NCI-H1092 treated with DMSO at 0.1 percent for 48 hours (cell line): ENCODE measurements at regions not wholly inside any gene's neighbourhood (a gene's known extent, or its start where the extent isn't known, plus 50 kb on each side); places are given as distances from the start of the nearest gene placed in this dataset.

Experiments used
- DNase-seq: peaks from one replicate; lab custom pipeline; 2025; lab: John Stamatoyannopoulos, UW

- DNase-seq, result no peak
These were observed 126.1 kb upstream of the FOXF1 start for GRCh38 chr16:86384263-86384649.

DNA sequence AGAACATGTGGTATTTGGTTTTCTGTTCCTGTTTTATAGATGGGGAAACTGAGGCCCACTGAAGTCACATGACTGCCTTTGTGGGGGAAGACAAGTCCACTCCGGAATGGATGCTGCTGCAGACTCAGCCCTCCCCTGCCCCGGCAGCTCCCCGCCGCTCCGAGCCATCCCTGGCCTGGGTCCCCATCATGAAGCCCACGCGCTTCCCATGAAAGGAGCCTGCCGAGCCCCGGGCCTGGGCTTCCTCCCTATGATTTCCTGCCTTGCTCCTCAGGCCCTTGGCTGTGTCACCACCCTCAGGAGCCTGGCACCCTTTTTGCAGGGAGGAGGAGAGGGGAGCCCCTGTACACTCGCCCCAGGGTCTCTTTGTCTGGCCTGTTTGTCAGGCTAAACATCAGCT lies 125.3 kb upstream of the FOXF1 start:
- DNase-seq, result no peak

DNA sequence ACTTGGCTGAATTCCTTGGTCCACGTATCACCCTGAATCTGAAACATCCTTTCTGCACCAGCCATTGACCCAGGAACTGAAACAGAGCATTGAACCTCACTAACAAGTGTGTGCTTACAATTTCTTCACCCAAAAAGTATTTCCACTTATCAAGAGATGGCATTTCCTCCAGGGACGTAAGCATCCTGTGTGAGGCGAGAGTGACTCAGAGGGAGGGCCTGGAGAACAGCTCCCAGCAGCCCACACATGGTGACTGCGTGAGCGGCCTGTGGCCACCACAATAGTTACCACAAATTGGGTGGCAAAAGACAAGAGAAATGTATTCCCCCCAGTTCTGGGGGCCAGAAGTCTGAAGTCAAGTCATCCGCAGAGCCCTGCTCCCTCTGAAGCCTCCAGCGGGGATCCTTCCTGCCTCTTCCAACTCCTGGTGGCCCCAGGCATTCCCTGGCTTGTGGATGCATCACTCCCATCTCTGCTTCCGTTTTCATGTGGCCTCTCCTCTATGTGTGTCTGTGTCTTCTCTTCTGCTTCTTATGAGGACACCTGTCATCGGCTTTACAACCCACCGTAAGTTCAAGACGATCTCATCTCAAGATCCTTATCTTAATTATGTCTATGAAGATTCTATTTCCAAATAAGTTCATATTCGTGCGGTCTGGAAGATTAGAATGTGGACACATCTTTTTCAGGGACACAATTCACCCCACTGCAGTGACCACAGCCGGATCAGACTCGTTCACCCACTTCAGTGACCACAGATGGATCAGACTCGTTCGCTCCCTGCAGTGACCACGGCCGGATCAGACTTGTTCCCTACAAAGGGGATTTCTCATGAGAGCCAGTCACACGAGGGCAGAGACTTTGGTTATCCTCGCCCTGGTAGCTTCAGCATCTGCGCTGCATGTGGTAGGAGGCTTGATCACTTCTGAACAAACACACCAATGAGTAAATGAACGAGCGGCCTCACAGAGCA lies 122.6 kb upstream of the FOXF1 start:
- no peak for DNase-seq

- no peak for DNase-seq
These were observed 121.4 kb upstream of the FOXF1 start for GRCh38 chr16:86388976-86389375.

DNA sequence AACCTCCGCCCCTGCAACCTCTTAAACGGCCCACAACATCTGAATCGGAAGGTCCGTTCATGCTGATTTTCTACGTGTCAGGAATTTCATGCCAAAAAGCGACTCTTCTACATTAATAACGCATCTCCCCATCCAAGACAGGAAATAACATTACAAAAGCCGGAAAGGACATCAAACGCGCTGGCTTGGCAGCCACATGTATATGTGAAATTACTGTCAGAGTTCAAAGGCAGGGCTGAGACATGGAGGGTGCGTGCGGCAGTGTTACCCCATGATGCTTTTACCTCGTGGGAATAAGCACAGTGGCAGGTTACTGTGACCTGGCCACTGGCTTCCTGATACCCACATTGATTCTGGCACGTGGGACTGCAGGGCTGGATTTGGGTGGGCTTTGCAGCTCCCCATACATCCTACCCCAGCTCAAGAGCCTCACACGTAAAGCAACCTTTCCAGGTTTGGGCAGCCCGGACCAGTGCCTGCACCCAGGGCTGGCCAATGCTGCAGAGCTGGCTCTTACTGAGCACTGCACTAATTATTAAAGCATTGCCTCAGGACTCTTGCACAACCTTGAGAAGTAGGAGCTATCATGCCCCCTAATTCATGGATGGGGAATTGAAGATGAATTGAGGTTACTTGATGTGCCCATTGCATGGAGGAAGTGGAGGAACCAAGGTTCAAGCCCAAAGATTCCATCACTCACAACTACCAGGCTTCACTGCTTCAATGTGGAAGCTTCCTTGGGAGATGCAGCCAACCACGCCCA lies 120.6 kb upstream of the FOXF1 start:
- DNase-seq, result no peak

- no peak for DNase-seq
These were observed 120.0 kb upstream of the FOXF1 start for GRCh38 chr16:86390335-86390734.

GRCh38 chr16:86391486-86391885 lies 118.8 kb upstream of the FOXF1 start:
- no peak for DNase-seq

GRCh38 chr16:86391984-86392383 lies 118.3 kb upstream of the FOXF1 start:
- DNase-seq, result no peak

DNA sequence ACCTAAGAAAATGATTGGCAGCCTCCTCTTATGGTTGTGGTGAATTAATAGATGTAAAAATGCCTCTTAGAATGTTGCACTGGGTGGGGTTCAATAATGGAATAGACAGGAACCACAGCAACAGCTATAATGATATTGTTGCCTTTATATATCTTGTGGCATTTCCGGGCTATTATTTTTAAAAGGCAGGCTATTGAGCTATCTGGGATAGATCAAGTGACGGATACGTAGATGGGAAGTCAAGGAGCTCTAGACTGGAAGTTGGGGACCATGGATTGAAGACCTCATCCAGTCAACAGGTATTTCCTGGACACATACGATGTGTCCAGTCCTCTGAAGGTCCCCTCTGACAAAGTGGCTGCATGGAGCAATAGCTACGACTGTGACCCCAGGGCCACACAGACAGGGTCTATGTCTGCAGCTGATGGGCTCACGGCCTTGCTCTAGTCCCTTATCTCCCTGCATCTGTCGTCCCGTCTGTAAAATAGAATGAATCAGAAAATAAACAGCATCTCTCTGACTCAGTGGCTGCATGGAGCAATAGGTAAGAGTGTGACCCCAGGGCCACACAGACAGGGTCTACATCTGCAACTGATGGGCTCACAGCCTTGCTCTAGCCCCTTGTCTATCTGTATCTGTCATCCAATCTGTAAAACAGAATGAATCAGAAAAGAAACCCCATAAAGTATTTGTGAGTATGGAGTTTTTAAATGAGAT lies 117.7 kb upstream of the FOXF1 start:
- DNase-seq, result no peak

DNA sequence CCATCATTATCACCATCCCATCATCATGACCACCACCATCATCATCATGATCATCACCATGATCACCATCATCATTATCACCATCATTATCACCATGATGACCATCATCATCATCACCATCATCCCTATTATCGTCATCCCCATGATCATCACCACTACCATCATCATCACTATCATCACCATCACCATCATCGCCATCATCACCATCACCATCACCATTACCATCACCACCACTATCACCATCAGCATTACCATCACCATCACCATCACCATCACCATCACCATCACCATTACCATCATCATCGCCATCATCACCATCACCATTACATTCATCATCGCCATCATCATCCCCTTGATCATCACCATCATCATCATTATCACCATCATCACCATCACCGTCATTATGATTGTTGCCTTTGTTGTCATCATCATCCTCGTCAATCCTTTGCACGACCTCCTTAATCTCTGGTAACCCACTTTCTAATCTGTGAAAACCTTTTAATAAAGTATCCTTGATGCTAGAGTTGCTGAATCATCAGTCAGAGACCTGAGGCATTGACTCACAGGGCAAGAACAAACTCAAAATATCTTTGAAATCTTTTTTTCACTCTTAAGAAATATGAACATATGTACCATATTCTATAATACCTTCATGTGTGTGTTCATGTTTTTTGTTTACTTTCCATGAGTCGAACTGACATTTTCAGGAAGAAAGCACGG lies 116.3 kb upstream of the FOXF1 start:
- no peak for DNase-seq

GRCh38 chr16:86395477-86395876 lies 114.8 kb upstream of the FOXF1 start:
- DNase-seq, result no peak

- no peak for DNase-seq
These were observed 113.9 kb upstream of the FOXF1 start for GRCh38 chr16:86396422-86396821.

- no peak for DNase-seq
These were observed 113.4 kb upstream of the FOXF1 start for GRCh38 chr16:86396901-86397311.

- DNase-seq, result no peak
These were observed 112.1 kb upstream of the FOXF1 start for GRCh38 chr16:86398201-86398600.

DNA sequence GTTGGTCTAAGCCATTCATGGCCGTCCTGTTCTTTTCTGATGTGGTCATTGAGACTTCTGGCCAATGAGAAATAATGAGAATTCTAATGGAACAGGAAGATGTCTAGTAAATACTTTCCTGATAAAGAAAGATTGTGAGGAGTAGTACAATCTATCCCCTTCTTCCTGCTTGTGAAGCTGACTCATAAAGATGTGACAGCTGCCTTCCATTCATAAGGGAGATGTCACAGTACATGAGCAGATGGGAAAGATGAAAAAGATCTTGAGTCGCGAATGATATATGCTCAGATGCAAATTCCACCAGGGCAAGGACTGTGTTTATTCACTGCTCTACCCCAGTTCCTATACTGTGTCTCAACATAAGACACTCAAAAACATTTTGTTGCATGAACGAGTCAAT lies 111.7 kb upstream of the FOXF1 start:
- DNase-seq, result no peak

- DNase-seq, result no peak
These were observed 109.2 kb upstream of the FOXF1 start for GRCh38 chr16:86401126-86401525.

DNA sequence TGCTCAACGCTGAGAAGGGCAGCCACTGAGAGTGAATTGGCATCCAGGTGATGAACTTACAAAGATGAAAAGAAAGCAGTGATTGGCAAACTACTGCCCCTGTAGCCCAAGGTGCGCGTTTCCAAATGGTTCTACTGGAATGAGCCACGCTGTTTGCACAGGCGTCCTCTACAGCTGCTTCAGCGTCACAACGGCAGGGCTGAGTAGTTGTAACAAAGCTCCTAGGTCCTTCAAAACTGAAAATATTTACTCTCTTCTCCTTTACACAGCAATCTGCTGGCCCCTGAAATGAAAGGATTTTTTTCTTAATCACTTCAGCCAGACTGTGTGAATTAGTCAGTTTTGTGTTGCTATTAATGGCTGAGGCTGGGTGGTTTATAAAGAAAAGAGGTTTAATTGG lies 107.2 kb upstream of the FOXF1 start:
- no peak for DNase-seq

DNA sequence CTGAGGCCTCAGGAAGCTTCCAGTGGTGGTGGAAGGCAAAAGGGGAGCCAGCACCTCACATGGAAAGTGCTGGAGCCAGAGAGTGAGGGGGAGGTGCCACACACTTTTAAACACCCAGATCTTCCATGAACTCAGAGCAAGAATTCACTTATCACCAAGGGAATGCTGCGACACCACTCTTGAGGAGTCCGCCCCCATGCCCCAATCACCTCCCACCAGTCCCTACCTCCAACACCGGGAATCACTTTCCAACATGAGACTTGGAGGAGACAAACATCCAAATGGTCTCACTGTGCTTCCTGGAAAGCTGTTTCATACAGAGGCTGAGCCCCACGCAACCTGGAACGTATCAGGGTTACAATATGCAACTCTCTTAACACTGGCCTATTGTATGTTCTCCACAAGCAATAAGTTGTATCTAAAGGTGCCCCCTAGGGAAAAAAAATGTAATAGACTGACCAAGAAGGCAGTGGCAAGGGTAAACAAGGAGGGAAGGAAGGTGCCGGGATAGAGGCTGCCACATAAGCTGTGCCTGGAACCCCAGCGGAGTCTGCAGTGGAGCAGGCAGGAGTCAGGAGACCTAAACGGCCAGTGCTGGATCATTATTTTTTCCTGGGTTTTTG lies 106.7 kb upstream of the FOXF1 start:
- DNase-seq, result no peak

GRCh38 chr16:86404678-86405077 lies 105.6 kb upstream of the FOXF1 start:
- no peak for DNase-seq

DNA sequence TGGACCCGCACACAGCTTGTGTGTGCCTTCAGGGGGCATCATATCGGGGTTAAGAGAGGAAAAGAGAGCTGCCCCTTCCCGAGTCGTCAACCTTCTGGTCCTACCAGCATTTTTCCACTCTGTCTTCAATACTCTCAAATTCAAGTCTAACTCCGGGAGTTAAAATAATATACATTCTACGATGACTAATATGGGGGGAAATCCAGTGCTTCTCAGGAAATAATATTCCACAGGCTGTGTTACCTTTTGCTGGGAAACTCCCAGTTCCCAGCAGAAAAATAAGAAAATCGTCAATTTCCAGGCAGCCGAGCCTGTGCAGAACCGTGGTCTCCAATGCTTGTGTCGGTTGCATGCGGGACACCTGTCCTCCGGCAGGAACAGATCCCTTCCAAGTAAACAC lies 105.0 kb upstream of the FOXF1 start:
- no peak for DNase-seq

DNA sequence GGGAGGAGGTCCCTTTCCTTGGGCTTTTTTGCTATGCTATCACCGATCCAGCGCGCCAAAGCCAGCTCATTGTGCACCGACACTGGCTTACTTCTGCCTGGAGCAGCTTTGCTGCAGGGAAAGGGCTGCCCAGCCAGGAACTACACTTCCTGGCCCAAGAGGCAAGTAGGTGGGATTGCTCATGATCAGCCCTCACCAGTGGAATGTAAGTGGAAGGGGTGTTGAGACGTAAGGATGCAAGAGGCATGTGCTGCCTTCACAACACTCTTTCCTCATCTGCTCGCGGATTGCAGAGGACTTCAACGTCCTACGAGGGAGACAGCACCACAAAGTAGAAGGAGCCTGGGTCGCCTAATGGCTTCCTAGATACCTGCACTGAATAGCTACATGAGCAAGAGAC lies 104.3 kb upstream of the FOXF1 start:
- DNase-seq, result no peak
